RWPE1 (cell line): ENCODE measurements at regions not wholly inside any gene's neighbourhood (a gene's known extent, or its start where the extent isn't known, plus 50 kb on each side); places are given as distances from the start of the nearest gene placed in this dataset.

Experiments used
- CTCF ChIA-PET: fragments of 350-600 bp; sonication (Branson Sonifier 250); formaldehyde crosslinking; extraction: SDS; loops from one replicate; lab custom pipeline; 2021; lab: Yijun Ruan, JAX
- POLR2A ChIA-PET: fragments of 400-600 bp; formaldehyde crosslinking; extraction: SDS; loops from one replicate; lab custom pipeline; 2020; ENCODE audit warnings: antibody characterized with exemption; ENCODE audit not compliant: low non-redundant PET; lab: Yijun Ruan, JAX
- DNase-seq: peaks from one replicate; pipeline ENCODE4 v3.0.0; 2012; ENCODE audit warnings: low spot score
- H3K27ac ChIP-seq: fragments of 450-650 bp; 2 replicates; pipeline ENCODE4 v1.5.1; 2017
- TF ChIP-seq, protein P1 (sequence below): fragments of 450-650 bp; conservative IDR thresholded peaks from 2 replicates; pipeline ENCODE4 v1.5.1; 2017; ENCODE audit warnings: low read depth, mild to moderate bottlenecking

- CTCF ChIA-PET: no interaction called here
- no peak for DNase-seq
- POLR2A ChIA-PET: interaction anchor here (0.6 kb wide), 1 partner anchor 362 kb away, joined by 3 read pairs; no protein-coding TSS in a partner anchor
These were observed 168.6 kb downstream of the TRIM33 start for GRCh38 chr1:114342376-114342775.

DNA sequence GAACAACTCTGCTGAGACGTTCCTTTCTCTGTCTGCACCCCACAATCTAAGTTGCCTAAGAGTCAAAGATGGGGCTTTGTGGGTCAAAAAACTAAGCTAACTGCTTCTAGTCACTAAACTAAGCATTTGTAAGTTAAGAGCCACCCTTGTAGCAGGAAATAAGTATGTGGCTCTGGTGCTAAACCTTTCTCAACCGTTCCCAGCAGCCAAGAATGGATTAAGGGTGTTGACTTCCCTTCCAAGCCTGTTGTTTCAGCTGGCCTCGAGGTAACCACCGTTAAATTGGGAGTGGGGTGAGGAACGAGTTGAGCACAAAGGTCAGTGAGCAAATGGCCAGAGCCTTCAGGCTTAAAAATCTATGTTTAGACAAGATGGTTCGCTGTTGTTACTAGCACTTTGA, 169.1 kb downstream of the TRIM33 start:
- ChIA-PET POLR2A (no interaction called here), CTCF (no interaction called here)
- TF ChIP-seq, protein P1, sequence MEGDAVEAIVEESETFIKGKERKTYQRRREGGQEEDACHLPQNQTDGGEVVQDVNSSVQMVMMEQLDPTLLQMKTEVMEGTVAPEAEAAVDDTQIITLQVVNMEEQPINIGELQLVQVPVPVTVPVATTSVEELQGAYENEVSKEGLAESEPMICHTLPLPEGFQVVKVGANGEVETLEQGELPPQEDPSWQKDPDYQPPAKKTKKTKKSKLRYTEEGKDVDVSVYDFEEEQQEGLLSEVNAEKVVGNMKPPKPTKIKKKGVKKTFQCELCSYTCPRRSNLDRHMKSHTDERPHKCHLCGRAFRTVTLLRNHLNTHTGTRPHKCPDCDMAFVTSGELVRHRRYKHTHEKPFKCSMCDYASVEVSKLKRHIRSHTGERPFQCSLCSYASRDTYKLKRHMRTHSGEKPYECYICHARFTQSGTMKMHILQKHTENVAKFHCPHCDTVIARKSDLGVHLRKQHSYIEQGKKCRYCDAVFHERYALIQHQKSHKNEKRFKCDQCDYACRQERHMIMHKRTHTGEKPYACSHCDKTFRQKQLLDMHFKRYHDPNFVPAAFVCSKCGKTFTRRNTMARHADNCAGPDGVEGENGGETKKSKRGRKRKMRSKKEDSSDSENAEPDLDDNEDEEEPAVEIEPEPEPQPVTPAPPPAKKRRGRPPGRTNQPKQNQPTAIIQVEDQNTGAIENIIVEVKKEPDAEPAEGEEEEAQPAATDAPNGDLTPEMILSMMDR: no peak
- H3K27ac ChIP-seq: no peak overlapping the region
- no peak for DNase-seq

More at GRCh38 chr1:114342376-114342775, 168.6 kb downstream of the TRIM33 start:
- TF ChIP-seq, protein P1: no peak
- H3K27ac ChIP-seq: no peak overlapping the region

DNA sequence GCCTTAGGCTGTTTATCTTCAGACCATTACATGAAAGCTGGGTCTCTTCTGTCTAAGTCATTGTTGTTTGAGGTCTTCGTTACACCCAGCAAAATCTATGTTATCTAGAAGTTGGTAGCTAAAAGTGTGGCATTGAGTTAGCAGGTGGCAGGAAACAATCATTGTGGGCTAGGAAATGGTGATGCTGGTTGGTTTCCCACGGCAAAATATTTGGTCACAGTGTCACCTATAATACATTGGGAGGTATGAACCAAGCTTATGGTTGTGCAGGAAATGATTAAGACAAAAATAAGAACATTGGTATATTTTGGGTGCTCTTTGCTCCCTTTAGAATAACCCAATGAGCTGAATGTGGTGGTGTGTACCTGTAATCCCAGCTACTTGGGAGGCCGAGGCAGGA, 169.7 kb downstream of the TRIM33 start:
- ChIA-PET POLR2A (no interaction called here), CTCF (no interaction called here)
- no peak for DNase-seq
- no peak overlapping the region for H3K27ac ChIP-seq
- TF ChIP-seq, protein P1: no peak

GRCh38 chr1:114340892-114341291, 170.1 kb downstream of the TRIM33 start:
- TF ChIP-seq, protein P1: no peak
- CTCF ChIA-PET: interaction anchor here (0.9 kb wide), 1 partner anchor 712 kb away, joined by 3 read pairs; no protein-coding TSS in a partner anchor

DNA sequence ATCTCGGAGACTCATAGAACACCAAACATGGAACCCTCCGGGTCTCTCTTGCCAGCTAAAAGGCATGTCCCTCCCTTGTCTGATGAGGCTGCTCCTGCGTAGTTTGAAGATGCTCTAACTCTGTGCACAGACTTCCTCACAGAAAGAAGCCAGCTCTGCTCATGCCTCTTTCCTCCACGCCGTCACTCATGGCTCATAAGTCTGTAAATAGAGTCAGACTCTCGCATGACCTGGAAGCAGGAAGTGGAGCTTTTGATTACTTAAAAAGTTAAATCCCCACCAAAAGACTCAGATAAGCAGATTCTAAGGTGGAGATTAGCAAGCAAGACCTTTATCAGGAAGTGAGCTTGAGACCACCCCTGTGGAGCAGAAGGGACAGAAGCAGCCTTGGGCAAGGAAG, 171.6 kb downstream of the TRIM33 start:
- no peak for DNase-seq
- TF ChIP-seq, protein P1: no peak
- CTCF ChIA-PET: interaction anchor here (0.6 kb wide), 1 partner anchor 617 kb away, joined by 3 read pairs; no protein-coding TSS in a partner anchor
- POLR2A ChIA-PET: no interaction called here
- H3K27ac ChIP-seq: no peak overlapping the region

More at GRCh38 chr1:114340892-114341291, 170.1 kb downstream of the TRIM33 start:
- H3K27ac ChIP-seq: no peak overlapping the region
- no peak for DNase-seq
- POLR2A ChIA-PET: no interaction called here

DNA sequence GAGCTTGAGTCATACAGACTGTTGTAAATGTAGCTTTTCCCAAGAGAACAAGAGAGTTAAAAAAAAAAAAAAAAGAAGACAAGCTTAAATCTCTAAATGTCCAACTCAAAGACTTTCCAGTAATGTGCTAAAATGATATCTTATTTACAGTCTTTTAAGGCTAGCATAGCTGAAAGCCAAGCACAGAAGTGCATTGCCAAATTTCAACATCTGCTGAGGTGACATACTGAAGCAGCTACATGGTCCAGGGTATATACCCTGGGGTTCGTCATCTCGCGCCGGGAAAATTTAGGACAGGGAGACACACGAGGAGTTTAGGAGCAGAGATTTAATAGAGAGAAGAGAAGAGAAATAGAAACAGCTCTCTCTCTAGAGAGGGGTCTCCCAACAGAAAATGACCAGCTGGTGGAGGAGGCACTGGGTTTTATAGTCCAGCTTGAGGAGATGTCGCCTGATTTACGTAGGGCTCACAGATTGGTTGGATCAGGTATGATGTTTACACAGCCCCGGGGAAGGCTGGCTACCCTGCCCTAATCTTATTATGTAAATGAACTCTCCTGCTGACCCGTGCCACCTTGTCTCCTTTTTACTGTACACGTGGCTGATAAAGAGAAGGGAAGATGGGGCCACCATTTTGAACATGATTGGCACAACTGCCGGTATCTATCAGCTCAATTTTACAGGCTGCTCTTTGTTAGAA, 172.7 kb downstream of the TRIM33 start:
- TF ChIP-seq, protein P1: no peak
- no peak for DNase-seq
- ChIA-PET CTCF (interaction anchor here (0.8 kb wide), 1 partner anchor 8 kb away, joined by 11 read pairs; no protein-coding TSS in a partner anchor), POLR2A (no interaction called here)
- no peak overlapping the region for H3K27ac ChIP-seq
